ENCODE measurements at regions not wholly inside any gene's neighbourhood (a gene's known extent, or its start where the extent isn't known, plus 50 kb on each side); places are given as distances from the start of the nearest gene placed in this dataset.

DNA sequence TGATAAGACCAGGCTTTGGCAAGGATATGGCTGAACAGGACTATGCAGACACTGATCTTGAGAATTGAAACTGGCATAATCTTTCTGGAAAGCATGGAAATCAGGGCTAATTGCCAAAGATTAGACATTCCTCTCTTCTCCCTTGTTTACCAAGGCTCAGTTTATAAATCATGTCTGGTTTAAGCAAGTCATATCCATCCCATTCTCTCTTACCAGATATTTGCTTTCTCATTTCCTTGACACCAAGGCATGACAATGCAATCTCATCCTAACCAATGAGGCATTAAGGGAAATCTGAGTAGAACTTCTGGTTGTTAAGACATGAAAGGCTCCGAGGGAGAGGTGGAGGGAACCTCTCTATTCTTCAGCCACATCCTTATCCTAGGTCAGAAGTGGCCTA is 110.3 kb upstream of the CEP85L start:
- no peak for DNase-seq
- intact Hi-C loops (cut with DNase I): no loop called here

DNA sequence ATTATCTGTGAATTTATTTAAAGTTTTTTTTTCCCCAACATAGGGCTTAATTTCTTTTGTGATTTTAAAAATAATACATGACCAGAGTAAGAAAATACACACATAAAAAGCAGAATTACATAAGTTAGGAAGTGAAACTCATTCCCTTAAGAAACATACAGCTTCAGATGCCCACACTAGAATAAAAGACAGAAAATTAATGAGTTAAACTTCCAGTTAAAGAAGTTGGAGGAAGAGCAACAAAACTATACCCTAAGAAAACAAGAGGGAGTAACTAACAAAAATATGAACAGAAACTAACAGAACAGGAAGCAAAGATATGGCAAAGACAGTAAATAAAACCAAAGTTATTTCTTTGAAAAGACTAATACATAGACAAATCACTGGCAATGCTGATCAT is 107.6 kb upstream of the CEP85L start:
- intact Hi-C loops (cut with DNase I): no loop called here

DNA sequence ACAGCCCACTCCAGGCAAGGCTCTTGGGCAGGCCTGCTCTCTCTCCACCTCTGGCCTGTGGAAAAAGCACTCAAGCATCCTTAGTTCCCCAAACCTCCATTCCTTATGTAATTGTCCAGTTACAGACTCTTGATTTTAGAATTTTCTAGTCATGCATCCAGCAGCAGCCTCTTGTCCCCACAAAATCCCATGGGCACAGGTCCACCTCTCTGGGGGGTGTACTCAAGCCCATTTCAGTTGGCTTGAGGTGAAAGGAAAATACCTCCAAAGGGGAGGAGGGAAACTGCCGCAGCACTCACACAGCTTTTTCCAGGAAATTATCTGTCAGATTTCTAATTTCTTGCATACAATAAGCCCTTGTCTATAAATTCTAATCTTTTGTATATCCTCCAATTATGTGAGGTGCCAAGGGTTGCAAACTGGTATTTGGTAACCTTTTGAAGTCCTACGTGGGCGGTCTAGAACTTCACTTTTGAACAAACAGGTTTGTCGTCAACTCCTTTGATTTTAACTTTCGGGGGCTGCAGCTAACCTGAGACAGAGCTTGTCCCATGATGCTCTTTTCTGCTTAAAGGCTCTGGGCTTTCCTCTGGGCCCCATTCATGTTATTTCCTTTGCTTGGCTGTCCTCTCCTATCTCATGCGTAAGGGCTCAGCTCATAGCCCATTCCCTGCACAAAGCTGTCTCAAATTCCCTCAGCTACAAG is 104.7 kb upstream of the CEP85L start:
- DNase-seq: no peak
- intact Hi-C loops (cut with DNase I): no loop called here

More for the DNA sequence above, 107.6 kb upstream of the CEP85L start:
- no peak for DNase-seq

GRCh38 chr6:118752803-118753202 is 101.4 kb upstream of the CEP85L start:
- DNase-seq: no peak
- intact Hi-C loops (cut with DNase I): no loop called here

GRCh38 chr6:118751072-118751471 is 99.7 kb upstream of the CEP85L start:
- DNase-seq: no peak
- intact Hi-C loops (cut with DNase I): no loop called here

GRCh38 chr6:118750143-118750542 is 98.8 kb upstream of the CEP85L start:
- no peak for DNase-seq
- intact Hi-C loops (cut with DNase I): no loop called here

DNA sequence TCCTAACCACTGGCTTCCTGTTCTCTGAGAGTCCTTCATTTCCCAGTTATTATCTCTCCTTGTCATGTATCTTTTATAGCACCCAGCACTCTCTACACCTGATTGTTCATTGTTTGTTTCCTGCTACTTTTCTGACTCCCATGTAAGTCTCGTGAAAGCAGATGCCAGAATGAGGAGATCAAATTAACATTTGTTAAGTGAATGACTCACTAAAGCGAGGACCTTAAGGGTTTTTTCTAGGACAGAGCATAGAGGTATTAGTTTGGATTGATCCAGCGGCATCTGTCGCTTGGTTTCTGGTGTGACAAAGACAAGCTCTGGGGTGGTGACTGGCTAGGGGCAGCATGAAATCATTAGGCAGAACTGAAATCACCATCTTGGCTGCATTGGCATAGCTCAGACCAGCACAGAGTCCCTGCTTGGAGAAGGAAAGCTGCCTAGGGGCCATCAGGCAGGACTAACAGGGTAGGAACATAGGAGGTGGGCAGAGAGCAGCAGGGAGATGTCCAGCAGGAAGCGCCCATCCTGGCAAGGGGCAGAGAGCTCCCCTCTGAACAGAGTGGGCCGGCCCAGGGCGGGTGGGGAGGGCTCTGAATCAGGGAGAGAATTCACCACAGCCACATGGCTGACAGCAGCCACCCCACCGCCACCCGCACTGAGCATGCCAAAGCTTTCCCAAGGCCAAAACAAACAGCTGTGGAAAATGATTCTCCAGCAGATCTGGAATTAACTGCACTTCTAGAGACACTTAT is 97.1 kb upstream of the CEP85L start:
- peak; percentile 29 to 88 (median 49) for DNase-seq
- intact Hi-C loops (cut with DNase I): no loop called here

- intact Hi-C loops (cut with DNase I): no loop called here
- DNase-seq: no peak
Observed at GRCh38 chr6:118746825-118747174, 95.4 kb upstream of the CEP85L start.

GRCh38 chr6:118746145-118746824 is 94.9 kb upstream of the CEP85L start:
- intact Hi-C loops (cut with DNase I): no loop called here
- no peak for DNase-seq

- no peak for DNase-seq
- intact Hi-C loops (cut with DNase I): no loop called here
Observed at GRCh38 chr6:118745156-118745555, 93.8 kb upstream of the CEP85L start.

GRCh38 chr6:118744261-118744941 is 93.0 kb upstream of the CEP85L start:
- DNase-seq: no peak
- intact Hi-C loops (cut with DNase I): no loop called here

GRCh38 chr6:118743746-118744145 is 92.4 kb upstream of the CEP85L start:
- DNase-seq: no peak
- intact Hi-C loops (cut with DNase I): no loop called here

DNA sequence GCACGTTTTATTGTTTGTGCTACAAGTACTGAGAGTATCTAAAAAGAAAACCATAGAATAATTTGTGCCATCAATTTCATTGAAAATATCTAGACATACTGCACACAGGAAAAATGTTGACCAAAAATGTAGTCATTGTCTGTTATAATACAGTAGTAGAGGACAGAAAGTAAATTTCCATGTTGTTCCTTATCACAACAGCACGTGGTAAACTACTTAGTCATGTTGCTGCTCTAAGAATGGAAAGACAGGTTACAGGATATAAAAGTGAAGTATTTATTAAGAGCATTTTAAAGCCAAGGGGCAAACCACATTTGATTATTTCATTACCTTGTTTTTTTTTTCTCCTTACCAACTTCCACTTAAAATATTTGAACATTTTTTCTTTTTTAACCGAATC is 89.0 kb upstream of the CEP85L start:
- DNase-seq: no peak
- intact Hi-C loops (cut with DNase I): no loop called here

DNA sequence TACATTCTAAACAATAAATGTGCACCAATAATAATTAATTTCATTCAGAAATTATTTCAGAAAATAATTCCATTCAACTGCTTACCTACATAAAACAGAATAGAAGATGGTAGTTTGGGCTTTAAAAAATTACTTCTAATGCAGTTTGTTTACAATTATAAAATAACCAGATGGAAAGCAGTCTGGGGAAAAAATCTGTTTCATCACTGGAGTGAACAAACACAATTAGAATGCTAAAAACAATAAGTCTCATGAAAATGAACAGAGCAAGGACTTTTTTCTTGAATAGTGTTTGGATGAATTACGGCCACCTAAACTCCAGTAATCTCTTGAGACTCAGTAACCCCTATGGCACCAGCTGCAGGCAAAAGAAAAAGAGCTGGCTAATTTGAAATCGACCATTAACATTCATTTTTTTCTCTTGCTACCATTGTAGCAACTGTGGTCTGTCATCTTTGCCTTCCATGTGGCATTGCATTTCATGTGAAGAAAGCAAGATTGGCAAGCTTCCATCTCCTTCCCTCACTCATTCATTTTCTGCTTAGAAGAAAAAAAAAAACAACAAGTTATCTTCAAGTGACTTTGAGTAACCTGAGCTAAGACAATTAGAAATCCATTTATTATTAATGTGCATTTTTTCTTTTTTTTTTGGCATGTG is 88.4 kb upstream of the CEP85L start:
- no peak for DNase-seq
- intact Hi-C loops (cut with DNase I): no loop called here

DNA sequence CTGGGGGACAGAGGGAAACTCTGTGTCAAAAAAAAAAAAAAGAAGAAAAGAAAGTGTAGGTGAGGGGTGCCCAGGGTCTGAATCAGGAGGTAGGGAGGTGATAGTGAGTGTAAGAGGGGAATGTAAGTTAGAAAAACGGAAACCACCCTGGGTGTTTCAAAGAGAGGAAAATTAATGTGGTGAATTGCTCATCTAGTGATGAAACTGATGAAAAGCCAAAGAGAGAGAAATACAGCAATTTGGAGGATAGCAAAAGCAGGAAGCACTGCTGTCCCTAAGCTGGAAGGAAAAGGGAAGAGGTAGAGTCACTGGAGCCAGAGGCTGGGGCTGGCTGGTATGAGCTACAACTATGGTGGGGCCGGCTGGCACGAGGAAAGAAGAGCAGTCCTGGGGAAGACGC is 85.0 kb upstream of the CEP85L start:
- no peak for DNase-seq
- intact Hi-C loops (cut with DNase I): no loop called here

- intact Hi-C loops (cut with DNase I): no loop called here
- DNase-seq: peak in 1 of 10 donors; percentile 28
Observed at GRCh38 chr6:118735320-118735719, 83.9 kb upstream of the CEP85L start.

GRCh38 chr6:118725944-118726343 is 74.6 kb upstream of the CEP85L start:
- no peak for DNase-seq
- intact Hi-C loops (cut with DNase I): no loop called here

DNA sequence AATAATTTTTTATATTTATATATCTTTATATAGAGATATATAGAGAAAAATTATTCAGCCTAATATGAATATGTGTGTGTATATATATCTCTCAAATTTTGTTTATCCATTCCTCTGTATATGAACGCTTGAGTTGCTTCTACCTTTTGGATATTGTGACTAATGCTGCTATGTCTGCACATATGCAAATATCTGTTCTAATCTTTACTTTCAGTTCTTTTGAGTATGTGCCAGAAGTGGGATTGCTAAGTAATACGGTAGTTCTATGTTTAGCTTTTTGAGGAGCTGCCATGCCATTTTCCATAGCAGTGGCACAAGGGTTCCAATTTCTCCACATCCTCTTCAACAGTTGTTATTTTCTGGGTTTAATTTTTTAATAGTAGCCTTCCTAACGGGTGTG is 72.8 kb upstream of the CEP85L start:
- intact Hi-C loops (cut with DNase I): no loop called here
- DNase-seq: no peak

DNA sequence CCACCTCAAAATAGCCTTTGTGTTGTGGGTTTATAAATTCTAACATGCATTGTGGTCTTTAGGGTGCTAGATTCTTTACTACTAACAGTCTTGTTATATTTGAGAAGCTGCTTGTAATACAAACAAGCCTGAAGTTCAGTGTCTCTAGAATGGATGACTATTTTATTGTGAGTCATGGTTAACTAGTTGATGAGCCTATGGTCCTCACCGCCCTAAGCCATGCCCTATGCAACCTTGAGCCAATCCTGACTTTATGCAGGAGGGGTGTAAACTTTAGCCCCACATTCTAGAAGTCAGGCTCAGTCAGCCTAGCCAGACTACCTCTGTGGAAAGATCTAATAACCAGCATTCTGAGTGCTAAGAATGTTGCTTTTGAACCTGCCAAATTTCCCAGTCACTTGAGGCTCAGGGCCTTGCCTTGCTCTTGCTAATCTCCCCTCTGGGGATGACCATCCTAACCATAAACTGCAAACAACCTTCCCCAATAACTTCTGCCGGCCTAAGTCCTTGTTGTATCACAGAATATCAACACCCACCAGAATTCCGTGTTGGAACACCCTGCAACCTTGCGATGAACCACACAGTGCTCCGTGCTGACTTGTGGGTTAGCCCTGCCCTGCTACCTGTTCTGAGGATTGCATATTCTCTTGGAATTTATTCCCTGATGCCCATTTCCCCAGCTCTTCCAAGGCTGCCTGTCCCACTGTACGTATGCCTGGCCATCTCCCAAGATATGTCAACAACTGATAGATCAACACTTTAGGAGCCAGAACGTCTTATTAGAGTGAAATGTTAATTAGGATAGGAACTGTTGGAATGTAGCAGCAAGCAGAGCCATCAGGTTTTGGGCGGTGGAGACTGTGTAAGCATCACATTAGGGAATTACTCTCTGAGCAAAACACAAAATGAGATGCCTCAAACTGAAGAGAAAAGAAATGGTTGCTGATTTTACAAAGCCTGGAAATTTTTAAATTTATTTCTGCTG is 71.7 kb upstream of the CEP85L start:
- intact Hi-C loops (cut with DNase I): no loop called here
- no peak for DNase-seq

DNA sequence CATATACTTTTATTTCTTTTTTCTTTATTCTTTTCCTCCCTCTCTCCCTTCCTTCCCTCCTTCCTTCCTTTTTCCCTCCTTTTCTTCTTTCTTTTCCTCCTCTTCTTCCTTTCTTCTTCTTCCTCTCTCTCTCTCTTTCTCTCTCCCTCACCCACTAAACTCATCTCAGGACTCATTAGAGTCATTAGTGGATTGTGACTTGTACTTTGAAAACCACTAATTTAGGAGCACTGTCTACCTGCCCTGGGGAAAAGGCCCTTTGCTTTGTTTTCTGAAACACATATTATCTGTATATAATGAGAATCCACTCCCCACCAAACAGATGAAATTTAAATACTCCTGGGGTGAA is 68.7 kb upstream of the CEP85L start:
- DNase-seq: no peak
- intact Hi-C loops (cut with DNase I): no loop called here

All from posterior cingulate gyrus (tissue), 11 donors.